ENCODE measurements at regions not wholly inside any gene's neighbourhood (a gene's known extent, or its start where the extent isn't known, plus 50 kb on each side); places are given as distances from the start of the nearest gene placed in this dataset.
"Not testable (repeated sequence)": the region's sequence is repeated elsewhere in the genome, so short reads cannot be mapped to it uniquely, and the experiment has no call there.

DNA sequence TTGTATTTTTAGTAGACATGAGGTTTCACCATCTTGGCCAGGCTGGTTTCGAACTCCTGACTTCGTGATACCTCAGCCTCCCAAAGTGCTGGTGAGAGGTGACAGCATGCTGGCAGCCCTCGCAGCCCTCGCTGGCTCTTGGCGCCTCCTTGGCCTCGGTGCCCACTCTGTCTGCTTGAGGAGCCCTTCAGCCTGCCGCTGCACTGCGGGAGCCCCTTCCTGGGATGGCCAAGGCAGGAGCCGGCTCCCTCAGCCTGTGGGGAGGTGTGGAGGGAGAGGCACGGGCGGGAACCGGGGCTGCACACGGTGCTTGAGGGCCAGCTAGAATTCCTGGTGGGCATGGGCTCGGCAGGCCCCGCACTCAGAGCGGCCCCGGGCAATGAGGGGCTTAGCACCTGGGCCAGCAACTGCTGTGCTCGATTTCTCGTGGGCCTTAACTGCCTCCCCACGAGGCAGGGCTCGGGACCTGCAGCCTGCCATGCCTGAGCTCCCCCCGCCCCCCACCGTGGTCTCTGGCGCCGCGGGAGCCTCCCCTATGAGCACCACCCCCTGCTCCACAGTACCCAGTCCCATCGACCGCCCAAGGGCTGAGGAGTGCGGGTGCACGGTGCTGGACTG lies 96.5 kb upstream of the RHOBTB1 start:
- in situ Hi-C loops (cut with MboI), result no loop called here
- Histone ChIP-seq H3K4me2 (ENCODE audit: unreplicated experiment) (no peak overlapping the region), H2AFZ (no peak overlapping the region), H3K9me3 (ENCODE audit: low read depth) (no peaks in the 10 kb centered on the region), H3K79me2 (ENCODE audit: insufficient read depth) (no peaks in the 10 kb centered on the region), H3K4me1 (ENCODE audit: insufficient read depth) (no peaks in the 10 kb centered on the region), H3K36me3 (ENCODE audit: low read depth) (no peaks in the 10 kb centered on the region), H4K20me1 (ENCODE audit: insufficient read depth) (no peaks in the 10 kb centered on the region), H3K27me3 (replicated peaks; ENCODE audit: insufficient read depth) (peaks cover 14% of the 10 kb centered on the region; the same call in 1 of the 2 replicates), H3K9me2 (ENCODE audit: insufficient read depth) (no peaks in the 10 kb centered on the region), H3F3A (ENCODE audit: insufficient read depth) (no peaks in the 10 kb centered on the region), H3K4me3 (no peak overlapping the region), H3K27ac (no peak overlapping the region), H3K9ac (no peak overlapping the region)
- no peak for DNase-seq
- 74 to 78% methylated on average over 22 to 28 of the region's 30 CpGs for WGBS, 2 experiments (ENCODE audit: low coverage in 1 of 2, low lambda C conversion rate in 2 of 2, missing lambda C conversion rate in 2 of 2)
- TF ChIP-seq EZH2 (IDR thresholded peaks at IDR 0.05; ENCODE audit: insufficient read depth, poor library complexity, severe bottlenecking), result no peak
- TF ChIP-seq EZH2phosphoT487 (IDR thresholded peaks at IDR 0.05; ENCODE audit: insufficient read depth, low read depth), result no peak

GRCh38 chr10:61039868-61040267 lies 95.9 kb upstream of the RHOBTB1 start:
- TF ChIP-seq EZH2phosphoT487 (IDR thresholded peaks at IDR 0.05; ENCODE audit: insufficient read depth, low read depth) (no peak), EZH2 (IDR thresholded peaks at IDR 0.05; ENCODE audit: insufficient read depth, poor library complexity, severe bottlenecking) (no peak)
- in situ Hi-C loops (cut with MboI), result no loop called here
- Histone ChIP-seq H3K9me3 (ENCODE audit: low read depth) (no peaks in the 10 kb centered on the region), H3K9ac (no peak overlapping the region), H3K79me2 (ENCODE audit: insufficient read depth) (no peaks in the 10 kb centered on the region), H3K9me2 (ENCODE audit: insufficient read depth) (no peaks in the 10 kb centered on the region), H3K27ac (no peak overlapping the region), H3K27me3 (replicated peaks; ENCODE audit: insufficient read depth) (peaks cover 9% of the 10 kb centered on the region; the same call in 1 of the 2 replicates), H3K4me2 (ENCODE audit: unreplicated experiment) (no peak overlapping the region), H3K4me3 (no peak overlapping the region), H2AFZ (no peak overlapping the region), H3K36me3 (ENCODE audit: low read depth) (no peaks in the 10 kb centered on the region), H3K4me1 (ENCODE audit: insufficient read depth) (no peaks in the 10 kb centered on the region), H4K20me1 (ENCODE audit: insufficient read depth) (no peaks in the 10 kb centered on the region), H3F3A (ENCODE audit: insufficient read depth) (no peaks in the 10 kb centered on the region)
- no peak for DNase-seq
- 22 to 52% methylated on average over 1 of the region's 1 CpG for WGBS, 2 experiments (ENCODE audit: low coverage in 1 of 2, low lambda C conversion rate in 2 of 2, missing lambda C conversion rate in 2 of 2)

- H3K79me2 ChIP-seq (ENCODE audit: insufficient read depth); in situ Hi-C loops (cut with MboI); H3K27ac ChIP-seq; H3K4me1 ChIP-seq (ENCODE audit: insufficient read depth); DNase-seq; H3K36me3 ChIP-seq (ENCODE audit: low read depth); H3K27me3 ChIP-seq (replicated peaks; ENCODE audit: insufficient read depth); H4K20me1 ChIP-seq (ENCODE audit: insufficient read depth); H3K4me3 ChIP-seq; H3K9me3 ChIP-seq (ENCODE audit: low read depth); H3K9ac ChIP-seq; H3F3A ChIP-seq (ENCODE audit: insufficient read depth); H3K4me2 ChIP-seq (ENCODE audit: unreplicated experiment); H3K9me2 ChIP-seq (ENCODE audit: insufficient read depth); H2AFZ ChIP-seq: not testable (repeated sequence)
- 69 to 74% methylated on average over 16 of the region's 16 CpGs for WGBS, 2 experiments (ENCODE audit: low coverage in 1 of 2, low lambda C conversion rate in 2 of 2, missing lambda C conversion rate in 2 of 2)
Measured at GRCh38 chr10:61037261-61037830, 93.4 kb upstream of the RHOBTB1 start.

GRCh38 chr10:61036148-61036547 lies 92.2 kb upstream of the RHOBTB1 start:
- H3K4me2 ChIP-seq (ENCODE audit: unreplicated experiment); H3K4me1 ChIP-seq (ENCODE audit: insufficient read depth); H3K9me2 ChIP-seq (ENCODE audit: insufficient read depth); H3K79me2 ChIP-seq (ENCODE audit: insufficient read depth); H4K20me1 ChIP-seq (ENCODE audit: insufficient read depth); DNase-seq; H3K4me3 ChIP-seq; H3K36me3 ChIP-seq (ENCODE audit: low read depth); in situ Hi-C loops (cut with MboI); H3K27me3 ChIP-seq (replicated peaks; ENCODE audit: insufficient read depth); H3K9ac ChIP-seq; H2AFZ ChIP-seq; H3K9me3 ChIP-seq (ENCODE audit: low read depth); H3K27ac ChIP-seq; H3F3A ChIP-seq (ENCODE audit: insufficient read depth): not testable (repeated sequence)
- 73 to 80% methylated on average over 3 of the region's 3 CpGs for WGBS, 2 experiments (ENCODE audit: low coverage in 1 of 2, low lambda C conversion rate in 2 of 2, missing lambda C conversion rate in 2 of 2)

- 85 to 88% methylated on average over 3 of the region's 3 CpGs for WGBS, 2 experiments (ENCODE audit: low coverage in 1 of 2, low lambda C conversion rate in 2 of 2, missing lambda C conversion rate in 2 of 2)
Measured at GRCh38 chr10:61031341-61031740, 87.4 kb upstream of the RHOBTB1 start.

More at GRCh38 chr10:61031341-61031740, 87.4 kb upstream of the RHOBTB1 start:
- Histone ChIP-seq H3K36me3 (ENCODE audit: low read depth) (no peaks in the 10 kb centered on the region), H3K9me3 (ENCODE audit: low read depth) (no peaks in the 10 kb centered on the region), H2AFZ (no peak overlapping the region), H3K79me2 (ENCODE audit: insufficient read depth) (no peaks in the 10 kb centered on the region), H3K4me3 (no peak overlapping the region), H3K4me2 (ENCODE audit: unreplicated experiment) (no peak overlapping the region), H3K4me1 (ENCODE audit: insufficient read depth) (peaks cover 22% of the 10 kb centered on the region), H3K27me3 (replicated peaks; ENCODE audit: insufficient read depth) (no peaks in the 10 kb centered on the region), H3K9ac (no peak overlapping the region), H3F3A (ENCODE audit: insufficient read depth) (peaks cover 13% of the 10 kb centered on the region), H3K27ac (no peak overlapping the region), H4K20me1 (ENCODE audit: insufficient read depth) (no peaks in the 10 kb centered on the region), H3K9me2 (ENCODE audit: insufficient read depth) (no peaks in the 10 kb centered on the region)
- peak; percentile 1 for DNase-seq
- in situ Hi-C loops (cut with MboI), result no loop called here
- TF ChIP-seq EZH2 (IDR thresholded peaks at IDR 0.05; ENCODE audit: insufficient read depth, poor library complexity, severe bottlenecking), result no peak
- no peak for TF ChIP-seq EZH2phosphoT487 (IDR thresholded peaks at IDR 0.05; ENCODE audit: insufficient read depth, low read depth)
